ENCODE measurements at regions not wholly inside any gene's neighbourhood (a gene's known extent, or its start where the extent isn't known, plus 50 kb on each side); places are given as distances from the start of the nearest gene placed in this dataset.
"Not testable (repeated sequence)": the region's sequence is repeated elsewhere in the genome, so short reads cannot be mapped to it uniquely, and the experiment has no call there.

- no peak for DNase-seq
Measured at GRCh38 chr5:130724658-130725057, 440.4 kb downstream of the HINT1 start.

- no peak for DNase-seq
Measured at GRCh38 chr5:130720355-130720754, 444.7 kb downstream of the HINT1 start.

GRCh38 chr5:130715541-130715940 is 449.5 kb downstream of the HINT1 start:
- no peak for DNase-seq

GRCh38 chr5:130714200-130714599 is 450.9 kb downstream of the HINT1 start:
- no peak for DNase-seq

GRCh38 chr5:130712324-130712723 is 452.7 kb downstream of the HINT1 start:
- DNase-seq = no peak

GRCh38 chr5:130710596-130710995 is 454.5 kb downstream of the HINT1 start:
- DNase-seq = no peak

GRCh38 chr5:130708754-130709153 is 456.3 kb downstream of the HINT1 start:
- no peak for DNase-seq

- no peak for DNase-seq
Measured at GRCh38 chr5:130706696-130707095, 458.4 kb downstream of the HINT1 start.

- no peak for DNase-seq
Measured at GRCh38 chr5:130705368-130705767, 459.7 kb downstream of the HINT1 start.

GRCh38 chr5:130693509-130693908 is 471.5 kb downstream of the HINT1 start:
- no peak for DNase-seq

- peak; percentile 6 for DNase-seq
Measured at GRCh38 chr5:130692770-130693169, 472.3 kb downstream of the HINT1 start.

- no peak for DNase-seq
Measured at GRCh38 chr5:130689831-130690230, 475.2 kb downstream of the HINT1 start.

GRCh38 chr5:130687085-130687733 is 477.8 kb downstream of the HINT1 start:
- DNase-seq = no peak

- no peak for DNase-seq
Measured at GRCh38 chr5:130678637-130679036, 486.4 kb downstream of the HINT1 start.

GRCh38 chr5:130666462-130666861 is 498.6 kb downstream of the HINT1 start:
- DNase-seq = no peak

- peak; percentile 2 for DNase-seq
Measured at GRCh38 chr5:130652176-130652575, 512.9 kb downstream of the HINT1 start.

- DNase-seq = no peak
Measured at GRCh38 chr5:130651440-130651839, 513.6 kb downstream of the HINT1 start.

- DNase-seq = no peak
Measured at GRCh38 chr5:130643321-130643720, 521.7 kb downstream of the HINT1 start.

GRCh38 chr5:130642461-130642860 is 522.6 kb downstream of the HINT1 start:
- no peak for DNase-seq

GRCh38 chr5:130627145-130627544 is 537.9 kb downstream of the HINT1 start:
- no peak for DNase-seq

- no peak for DNase-seq
Measured at GRCh38 chr5:130624805-130625204, 540.3 kb downstream of the HINT1 start.

- no peak for DNase-seq
Measured at GRCh38 chr5:130616161-130616560, 548.9 kb downstream of the HINT1 start.

GRCh38 chr5:130605234-130605633 is 559.8 kb downstream of the HINT1 start:
- no peak for DNase-seq

- DNase-seq = not testable (repeated sequence)
Measured at GRCh38 chr5:130596647-130597046, 568.4 kb downstream of the HINT1 start.

- no peak for DNase-seq
Measured at GRCh38 chr5:130580264-130580663, 584.8 kb downstream of the HINT1 start.

All from skin of body (tissue), 1 donor.